ENCODE measurements at regions not wholly inside any gene's neighbourhood (a gene's known extent, or its start where the extent isn't known, plus 50 kb on each side); places are given as distances from the start of the nearest gene placed in this dataset.

DNA sequence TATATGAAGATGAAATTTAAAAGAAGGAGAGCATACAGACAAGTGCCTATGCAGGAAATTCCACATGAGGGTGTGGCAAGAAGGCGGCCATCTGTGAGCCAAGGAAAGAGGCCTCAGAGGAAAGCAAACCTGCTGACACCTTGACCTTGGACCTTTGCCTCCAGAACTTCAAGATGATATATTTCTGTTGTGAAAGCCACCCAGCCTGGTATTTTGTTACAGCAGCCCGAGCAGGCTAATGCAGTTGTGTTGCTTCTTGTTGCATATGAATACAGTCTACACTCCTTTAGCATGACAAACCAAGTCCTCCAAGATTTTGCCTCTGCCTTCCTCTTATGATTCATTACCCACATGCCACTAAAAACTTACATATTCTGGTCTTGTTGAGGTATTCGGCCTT, 374.8 kb upstream of the TRIB2 start:
- no peaks in the 10 kb centered on the region for H3K9me3 ChIP-seq (ENCODE audit: low read length)
- H2AFZ ChIP-seq (ENCODE audit: low read depth, low read length) = no peak overlapping the region
- no peak overlapping the region for H3K4me3 ChIP-seq (ENCODE audit: low read length)
- H3K27me3 ChIP-seq (ENCODE audit: insufficient read depth, low read length) = no peaks in the 10 kb centered on the region
- no peaks in the 10 kb centered on the region for H3K36me3 ChIP-seq (ENCODE audit: insufficient read depth, low read length)
- H3K4me1 ChIP-seq (ENCODE audit: insufficient read depth, low read length) = no peaks in the 10 kb centered on the region

DNA sequence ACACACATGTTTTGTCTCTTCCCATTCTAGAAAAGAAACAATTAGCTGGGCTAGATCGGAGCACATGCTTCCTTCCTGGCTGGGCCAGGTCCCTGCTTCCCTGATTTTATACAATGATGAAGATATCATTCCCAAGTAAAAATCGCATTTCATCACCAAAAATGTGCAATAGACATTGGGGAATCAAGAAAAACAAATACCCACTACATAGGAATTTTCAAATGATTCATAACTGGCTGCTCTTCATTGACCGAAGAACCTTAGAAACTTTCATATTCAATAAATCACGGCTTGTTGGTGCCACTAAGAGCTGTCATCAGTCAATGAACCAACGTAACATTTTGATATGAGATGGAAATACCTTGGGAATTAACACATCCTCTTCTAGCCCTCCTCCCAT, 373.6 kb upstream of the TRIB2 start:
- no peaks in the 10 kb centered on the region for H3K27me3 ChIP-seq (ENCODE audit: insufficient read depth, low read length)
- no peaks in the 10 kb centered on the region for H3K9me3 ChIP-seq (ENCODE audit: low read length)
- no peaks in the 10 kb centered on the region for H3K36me3 ChIP-seq (ENCODE audit: insufficient read depth, low read length)
- H3K4me1 ChIP-seq (ENCODE audit: insufficient read depth, low read length) = no peaks in the 10 kb centered on the region
- H3K4me3 ChIP-seq (ENCODE audit: low read length) = no peak overlapping the region
- H2AFZ ChIP-seq (ENCODE audit: low read depth, low read length) = no peak overlapping the region

DNA sequence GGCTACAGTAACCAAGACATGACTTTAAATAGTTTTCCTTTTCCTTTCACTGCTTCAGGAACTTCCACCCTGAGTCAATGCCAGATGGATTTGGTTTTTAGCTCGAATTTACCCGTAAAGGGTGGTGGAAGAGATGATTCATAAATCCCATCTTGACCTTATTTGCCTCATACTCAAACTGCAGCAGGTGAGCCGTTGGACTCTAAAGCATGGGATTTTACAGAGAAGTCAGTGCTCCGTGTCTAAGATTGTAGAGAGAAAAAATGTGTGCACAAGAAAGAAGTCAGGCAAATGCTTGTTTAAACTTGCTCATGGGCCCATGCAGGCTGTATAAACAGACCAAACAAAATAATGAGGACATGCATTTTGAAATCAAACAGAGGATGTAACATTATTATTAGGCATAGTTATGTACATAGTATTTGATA, 369.7 kb upstream of the TRIB2 start:
- Histone ChIP-seq H3K9me3 (ENCODE audit: low read length) (no peaks in the 10 kb centered on the region), H2AFZ (ENCODE audit: low read depth, low read length) (no peak overlapping the region), H3K27me3 (ENCODE audit: insufficient read depth, low read length) (no peaks in the 10 kb centered on the region), H3K4me3 (ENCODE audit: low read length) (no peak overlapping the region), H3K36me3 (ENCODE audit: insufficient read depth, low read length) (no peaks in the 10 kb centered on the region), H3K4me1 (ENCODE audit: insufficient read depth, low read length) (no peaks in the 10 kb centered on the region)

DNA sequence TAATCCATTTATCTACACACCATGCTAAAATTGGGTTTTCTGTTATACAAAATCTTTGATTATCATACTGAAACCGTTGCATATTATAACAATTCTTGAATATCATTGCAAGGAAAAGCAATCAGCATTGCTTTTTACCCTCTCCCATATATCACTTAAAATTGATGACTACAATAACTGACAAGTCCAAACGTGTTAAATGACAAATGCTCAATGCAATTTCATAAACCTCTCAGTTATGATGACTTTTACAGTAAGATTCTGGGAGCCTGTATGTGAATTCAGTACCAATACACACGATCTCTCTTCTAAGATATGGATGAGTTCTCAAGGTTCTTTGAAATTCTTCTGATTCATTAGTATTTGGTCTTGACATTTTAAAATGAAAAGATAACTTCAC, 368.5 kb upstream of the TRIB2 start:
- H3K4me3 ChIP-seq (ENCODE audit: low read length) = no peak overlapping the region
- H3K36me3 ChIP-seq (ENCODE audit: insufficient read depth, low read length) = no peaks in the 10 kb centered on the region
- H2AFZ ChIP-seq (ENCODE audit: low read depth, low read length) = no peak overlapping the region
- H3K9me3 ChIP-seq (ENCODE audit: low read length) = no peaks in the 10 kb centered on the region
- no peaks in the 10 kb centered on the region for H3K27me3 ChIP-seq (ENCODE audit: insufficient read depth, low read length)
- no peaks in the 10 kb centered on the region for H3K4me1 ChIP-seq (ENCODE audit: insufficient read depth, low read length)

DNA sequence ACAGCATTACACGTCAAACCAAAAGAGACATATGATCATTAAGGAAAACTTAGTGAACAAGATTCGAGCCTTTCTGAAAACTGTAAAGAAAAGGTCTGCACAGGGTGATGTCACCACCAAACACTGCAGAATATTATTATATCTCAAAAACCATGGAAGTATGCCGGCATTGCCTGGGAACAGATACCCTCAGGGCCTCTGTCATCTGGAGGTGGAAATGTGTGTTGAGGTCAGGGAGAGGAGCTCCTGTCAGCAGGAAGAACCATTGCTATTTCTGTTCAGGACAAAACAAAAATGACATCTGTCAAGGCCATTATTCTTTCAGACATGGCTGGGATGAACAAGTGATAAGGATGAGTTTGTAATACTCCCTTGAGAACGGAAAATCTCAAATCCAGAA, 365.9 kb upstream of the TRIB2 start:
- Histone ChIP-seq H3K4me1 (ENCODE audit: insufficient read depth, low read length) (no peaks in the 10 kb centered on the region), H2AFZ (ENCODE audit: low read depth, low read length) (no peak overlapping the region), H3K27me3 (ENCODE audit: insufficient read depth, low read length) (no peaks in the 10 kb centered on the region), H3K9me3 (ENCODE audit: low read length) (peaks cover 2% of the 10 kb centered on the region), H3K4me3 (ENCODE audit: low read length) (no peak overlapping the region), H3K36me3 (ENCODE audit: insufficient read depth, low read length) (no peaks in the 10 kb centered on the region)

DNA sequence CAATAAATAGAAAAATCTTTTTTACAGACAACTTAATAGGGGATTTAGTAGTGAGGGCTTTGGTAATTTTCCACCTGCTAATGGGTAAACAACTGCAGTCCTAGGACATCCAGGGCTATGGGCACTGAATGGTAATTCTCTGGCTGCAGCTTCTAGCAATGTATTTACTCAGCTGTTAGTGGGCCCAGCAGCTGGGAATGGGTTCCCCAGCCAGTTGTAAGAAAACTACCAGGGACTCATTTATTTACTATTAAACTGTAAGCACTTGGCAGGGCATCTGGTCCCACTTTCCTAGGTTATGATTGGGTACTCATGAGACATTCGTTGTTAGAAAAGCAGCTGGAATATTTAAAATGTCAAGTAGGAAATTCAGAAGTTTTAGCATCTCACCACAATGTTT, 363.8 kb upstream of the TRIB2 start:
- H3K9me3 ChIP-seq (ENCODE audit: low read length) = peaks cover 2% of the 10 kb centered on the region
- no peaks in the 10 kb centered on the region for H3K27me3 ChIP-seq (ENCODE audit: insufficient read depth, low read length)
- no peak overlapping the region for H2AFZ ChIP-seq (ENCODE audit: low read depth, low read length)
- no peaks in the 10 kb centered on the region for H3K4me1 ChIP-seq (ENCODE audit: insufficient read depth, low read length)
- H3K36me3 ChIP-seq (ENCODE audit: insufficient read depth, low read length) = no peaks in the 10 kb centered on the region
- no peak overlapping the region for H3K4me3 ChIP-seq (ENCODE audit: low read length)

DNA sequence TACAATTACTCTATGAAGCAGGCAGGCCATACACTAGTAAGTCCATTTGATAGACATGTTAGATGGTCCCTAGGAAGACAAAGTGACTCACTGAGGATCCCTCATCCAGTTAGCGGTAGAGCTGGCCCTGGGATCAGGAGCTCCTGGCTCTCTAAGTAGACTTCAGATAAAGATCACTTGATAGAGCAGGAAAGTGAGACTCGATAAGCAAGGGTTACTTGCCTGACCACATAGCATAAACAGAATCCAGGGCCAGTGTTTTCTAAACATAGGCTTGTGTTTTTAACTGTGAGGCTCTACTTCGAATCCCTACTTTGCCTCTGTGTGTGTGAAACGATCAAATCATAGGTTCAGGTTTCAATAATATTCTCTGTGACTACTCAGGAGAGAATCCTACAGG, 355.2 kb upstream of the TRIB2 start:
- Histone ChIP-seq H3K27me3 (ENCODE audit: insufficient read depth, low read length) (no peaks in the 10 kb centered on the region), H3K4me1 (ENCODE audit: insufficient read depth, low read length) (no peaks in the 10 kb centered on the region), H3K9me3 (ENCODE audit: low read length) (no peaks in the 10 kb centered on the region), H3K36me3 (ENCODE audit: insufficient read depth, low read length) (no peaks in the 10 kb centered on the region), H2AFZ (ENCODE audit: low read depth, low read length) (no peak overlapping the region), H3K4me3 (ENCODE audit: low read length) (no peak overlapping the region)

DNA sequence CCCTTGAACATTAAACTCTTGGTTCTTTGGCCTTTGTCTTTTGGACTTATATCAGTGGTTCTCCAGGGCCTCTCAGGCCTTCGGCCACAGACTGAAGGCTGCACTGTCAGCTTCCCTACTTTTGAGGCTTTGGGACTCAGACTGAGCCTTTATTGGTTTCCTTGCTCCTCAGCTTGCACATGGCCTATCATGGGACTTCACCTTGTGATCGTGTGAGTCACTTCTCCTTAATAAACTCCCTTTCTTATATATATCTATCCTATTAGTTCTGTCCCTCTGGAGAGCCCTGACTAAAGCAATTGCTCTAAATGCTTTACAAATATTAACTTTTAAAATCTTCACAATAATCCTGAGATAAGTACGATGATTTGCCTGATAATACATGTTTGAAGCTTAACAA, 353.6 kb upstream of the TRIB2 start:
- Histone ChIP-seq H3K9me3 (ENCODE audit: low read length) (no peaks in the 10 kb centered on the region), H2AFZ (ENCODE audit: low read depth, low read length) (no peak overlapping the region), H3K4me1 (ENCODE audit: insufficient read depth, low read length) (no peaks in the 10 kb centered on the region), H3K36me3 (ENCODE audit: insufficient read depth, low read length) (no peaks in the 10 kb centered on the region), H3K4me3 (ENCODE audit: low read length) (no peak overlapping the region), H3K27me3 (ENCODE audit: insufficient read depth, low read length) (no peaks in the 10 kb centered on the region)

DNA sequence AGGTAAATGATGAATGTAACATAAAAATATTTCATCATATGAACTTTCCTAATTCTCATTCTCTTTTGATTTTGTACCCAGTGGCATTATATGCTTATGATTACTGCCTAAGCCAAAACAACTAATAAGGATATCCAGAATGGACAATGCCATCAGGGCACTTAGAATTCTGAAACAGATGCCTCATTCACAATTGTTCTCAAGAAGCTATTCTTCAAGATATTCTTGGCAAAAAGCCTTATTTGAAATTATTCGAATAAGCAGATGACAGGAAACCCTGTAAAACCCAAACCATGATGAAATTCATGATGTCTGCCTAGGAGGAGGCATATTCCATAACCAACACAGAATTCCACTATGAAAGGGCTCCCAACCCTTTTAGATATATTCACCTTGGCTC, 353.2 kb upstream of the TRIB2 start:
- H3K27me3 ChIP-seq (ENCODE audit: insufficient read depth, low read length) = no peaks in the 10 kb centered on the region
- H3K4me1 ChIP-seq (ENCODE audit: insufficient read depth, low read length) = no peaks in the 10 kb centered on the region
- no peak overlapping the region for H2AFZ ChIP-seq (ENCODE audit: low read depth, low read length)
- no peaks in the 10 kb centered on the region for H3K9me3 ChIP-seq (ENCODE audit: low read length)
- H3K4me3 ChIP-seq (ENCODE audit: low read length) = no peak overlapping the region
- no peaks in the 10 kb centered on the region for H3K36me3 ChIP-seq (ENCODE audit: insufficient read depth, low read length)

DNA sequence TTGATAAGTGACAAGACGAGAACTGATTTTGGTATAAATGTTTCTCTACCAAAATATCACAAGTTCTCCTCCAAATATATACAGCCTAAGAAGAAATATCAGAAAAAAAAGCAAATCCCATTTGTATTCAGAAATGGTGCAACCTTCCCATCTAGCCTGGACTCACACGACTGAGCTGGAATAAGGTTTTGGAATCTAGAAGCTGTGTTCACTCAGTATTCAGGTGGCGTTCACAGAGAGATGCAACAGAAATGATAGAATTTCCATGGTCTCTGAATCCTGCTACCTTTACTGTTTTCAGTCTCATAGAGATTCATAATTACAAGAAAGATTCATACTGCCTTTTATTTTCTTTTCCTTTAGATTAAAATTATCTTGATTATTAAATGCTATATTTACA, 347.2 kb upstream of the TRIB2 start:
- no peaks in the 10 kb centered on the region for H3K27me3 ChIP-seq (ENCODE audit: insufficient read depth, low read length)
- H2AFZ ChIP-seq (ENCODE audit: low read depth, low read length) = no peak overlapping the region
- no peak overlapping the region for H3K4me3 ChIP-seq (ENCODE audit: low read length)
- no peaks in the 10 kb centered on the region for H3K9me3 ChIP-seq (ENCODE audit: low read length)
- no peaks in the 10 kb centered on the region for H3K36me3 ChIP-seq (ENCODE audit: insufficient read depth, low read length)
- H3K4me1 ChIP-seq (ENCODE audit: insufficient read depth, low read length) = no peaks in the 10 kb centered on the region

DNA sequence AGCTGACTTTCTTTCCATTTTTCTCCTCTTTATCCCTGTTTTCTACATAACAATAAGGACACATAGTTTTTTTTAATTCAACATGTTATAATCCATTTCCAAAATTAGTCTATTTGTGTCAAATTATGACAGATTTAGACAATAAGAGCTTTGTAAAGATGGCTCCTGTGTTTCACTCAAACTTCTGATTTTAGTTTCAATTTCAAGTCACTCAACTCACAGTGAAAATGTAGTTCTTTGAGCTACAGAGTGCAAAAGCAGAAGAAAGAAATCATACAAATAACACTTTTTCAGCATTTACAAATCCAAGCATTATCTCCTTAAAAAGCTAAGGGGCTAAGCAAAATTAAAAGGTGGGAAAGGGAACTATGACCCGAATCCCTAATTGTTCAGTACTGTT, 340.7 kb upstream of the TRIB2 start:
- Histone ChIP-seq H3K4me3 (ENCODE audit: low read length) (no peak overlapping the region), H2AFZ (ENCODE audit: low read depth, low read length) (no peak overlapping the region), H3K36me3 (ENCODE audit: insufficient read depth, low read length) (no peaks in the 10 kb centered on the region), H3K27me3 (ENCODE audit: insufficient read depth, low read length) (no peaks in the 10 kb centered on the region), H3K9me3 (ENCODE audit: low read length) (no peaks in the 10 kb centered on the region), H3K4me1 (ENCODE audit: insufficient read depth, low read length) (peaks cover 6% of the 10 kb centered on the region)

DNA sequence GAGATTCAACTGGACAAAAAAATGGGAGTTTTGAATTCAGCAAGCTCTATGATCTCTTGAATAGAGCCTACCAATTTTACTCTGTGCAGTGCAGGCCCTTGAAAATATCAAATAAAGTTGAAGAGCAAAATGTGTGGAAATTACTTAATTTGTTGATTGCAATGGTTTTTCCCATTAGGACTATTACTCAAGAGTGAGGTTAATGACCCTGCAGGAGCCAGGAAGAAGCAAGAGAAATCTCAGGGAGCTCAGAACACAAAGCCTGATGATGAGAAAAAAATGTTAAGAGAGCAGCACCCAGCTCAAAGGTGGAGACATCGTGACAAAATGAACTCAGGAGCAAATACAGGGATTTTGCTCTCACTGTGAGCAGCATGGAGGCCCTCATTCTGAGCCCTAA, 337.6 kb upstream of the TRIB2 start:
- H2AFZ ChIP-seq (ENCODE audit: low read depth, low read length) = no peak overlapping the region
- no peaks in the 10 kb centered on the region for H3K9me3 ChIP-seq (ENCODE audit: low read length)
- no peaks in the 10 kb centered on the region for H3K27me3 ChIP-seq (ENCODE audit: insufficient read depth, low read length)
- peaks cover 11% of the 10 kb centered on the region for H3K4me1 ChIP-seq (ENCODE audit: insufficient read depth, low read length)
- H3K36me3 ChIP-seq (ENCODE audit: insufficient read depth, low read length) = no peaks in the 10 kb centered on the region
- H3K4me3 ChIP-seq (ENCODE audit: low read length) = no peak overlapping the region

DNA sequence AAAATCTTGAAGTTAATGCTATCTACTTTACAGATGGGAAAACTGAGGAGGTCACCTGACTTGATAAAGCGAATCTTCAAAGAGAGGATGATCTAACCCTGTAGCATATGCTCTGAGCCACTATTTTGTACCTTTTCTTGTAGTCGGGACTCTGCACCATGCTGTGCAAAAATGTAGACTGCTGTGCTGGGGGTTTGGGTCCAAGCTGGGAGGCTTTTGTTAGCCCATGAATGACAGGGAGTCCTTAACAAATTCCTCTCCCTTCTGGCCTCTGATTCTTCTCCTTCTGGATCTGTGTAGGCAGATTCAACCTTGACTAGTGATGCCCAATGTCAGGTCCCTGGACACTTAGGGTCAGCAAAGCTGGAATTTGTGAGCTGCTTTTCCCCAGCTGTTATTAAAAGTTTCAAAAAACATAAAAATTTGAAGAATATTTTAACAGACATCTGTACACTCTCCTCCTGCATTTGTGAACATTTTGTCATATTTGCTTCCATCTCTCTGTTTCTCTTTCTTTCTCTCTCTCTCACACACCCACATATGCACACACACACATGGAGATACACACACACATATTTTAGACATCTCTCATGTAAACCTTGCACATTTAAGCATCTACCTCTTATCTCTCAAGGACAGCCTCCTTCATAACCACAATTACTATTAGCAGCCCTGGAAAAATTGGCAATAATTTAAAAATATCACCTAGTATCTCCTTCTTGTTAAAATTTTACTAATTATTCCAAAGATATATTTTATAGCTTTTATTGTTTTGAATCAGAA, 335.0 kb upstream of the TRIB2 start:
- Histone ChIP-seq H3K27me3 (ENCODE audit: insufficient read depth, low read length) (no peaks in the 10 kb centered on the region), H3K9me3 (ENCODE audit: low read length) (no peaks in the 10 kb centered on the region), H3K36me3 (ENCODE audit: insufficient read depth, low read length) (no peaks in the 10 kb centered on the region), H3K4me1 (ENCODE audit: insufficient read depth, low read length) (peaks cover 6% of the 10 kb centered on the region), H3K4me3 (ENCODE audit: low read length) (no peak overlapping the region), H2AFZ (ENCODE audit: low read depth, low read length) (no peak overlapping the region)

DNA sequence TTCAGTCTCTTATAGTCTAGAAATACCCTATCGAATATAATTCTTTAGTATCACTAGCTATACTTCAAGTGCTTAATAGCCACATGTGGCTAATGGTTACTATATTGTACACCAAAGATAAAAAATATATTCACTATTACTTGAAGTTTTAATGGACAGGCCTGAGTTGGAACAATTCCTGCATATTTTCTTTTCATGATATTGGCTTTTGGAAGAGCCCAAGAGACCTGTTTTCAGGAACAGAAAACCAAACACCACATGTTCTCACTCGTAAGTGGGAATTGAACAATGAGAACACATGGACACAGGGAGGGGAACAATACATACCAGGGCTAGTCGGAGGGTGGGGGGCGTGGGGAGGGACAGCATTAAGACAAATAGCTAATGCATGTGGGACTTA, 334.4 kb upstream of the TRIB2 start:
- H3K9me3 ChIP-seq (ENCODE audit: low read length) = no peaks in the 10 kb centered on the region
- H3K4me3 ChIP-seq (ENCODE audit: low read length) = no peak overlapping the region
- H3K36me3 ChIP-seq (ENCODE audit: insufficient read depth, low read length) = no peaks in the 10 kb centered on the region
- H3K27me3 ChIP-seq (ENCODE audit: insufficient read depth, low read length) = no peaks in the 10 kb centered on the region
- H2AFZ ChIP-seq (ENCODE audit: low read depth, low read length) = no peak overlapping the region
- peaks cover 5% of the 10 kb centered on the region for H3K4me1 ChIP-seq (ENCODE audit: insufficient read depth, low read length)
